B cell (primary cell): ENCODE measurements at regions not wholly inside any gene's neighbourhood (a gene's known extent, or its start where the extent isn't known, plus 50 kb on each side); places are given as distances from the start of the nearest gene placed in this dataset.

Experiments used
- ATAC-seq: fragments of 200-7000 bp; cut with Tn5 transposase; one replicate; pipeline ENCODE4 v1.10.0; 2021; ENCODE audit warnings: low read depth, mild to moderate bottlenecking, moderate number of reproducible peaks, moderate library complexity
- CTCF ChIA-PET: fragments of 350-600 bp; sonication (Branson Sonifier 250); formaldehyde crosslinking; loops from one replicate; lab custom pipeline; 2021; ENCODE audit warnings: antibody characterized with exemption, inconsistent platforms; lab: Charles Lee
- POLR2A ChIA-PET: fragments of 350-600 bp; sonication (Branson Sonifier 250); formaldehyde crosslinking; loops from one replicate; lab custom pipeline; 2021; ENCODE audit warnings: antibody characterized with exemption; lab: Charles Lee
- DNase-seq: peaks from one replicate; pipeline ENCODE4 v3.0.0; 2013
- H2AFZ ChIP-seq: 2 replicates; pipeline ENCODE4 v1.6.1; 2012; ENCODE audit warnings: mild to moderate bottlenecking, low read depth, low read length; ENCODE audit not compliant: insufficient read depth, poor library complexity, severe bottlenecking
- H3K27ac ChIP-seq, 2 donors: 1 replicate in 1 of 2; 2 replicates in 1 of 2; pipeline ENCODE4 v1.5.1; 2012 to 2013; ENCODE audit warnings: low read length in 2 of 2, mild to moderate bottlenecking in 2 of 2, moderate library complexity in 1 of 2
- H3K27me3 ChIP-seq, 4 experiments: fragments of 200-600 bp in 1 of 4; sonication (generic) in 1 of 4; replicated peaks in 1 of 4; 1 replicate in 2 of 4; 2 replicates in 2 of 4; pipeline versions ENCODE4 v1.6.1 to v1.7.0; 2013 to 2016; ENCODE audit warnings: low read length in 3 of 4, mild to moderate bottlenecking in 2 of 4, mixed read lengths in 1 of 4, moderate library complexity in 1 of 4; ENCODE audit not compliant: insufficient read depth in 4 of 4, control insufficient read depth in 3 of 4; ENCODE audit errors: control extremely low read depth in 1 of 4
- H3K36me3 ChIP-seq, 2 experiments: replicated peaks in 1 of 2; 1 replicate in 1 of 2; 2 replicates in 1 of 2; pipeline versions ENCODE4 v1.6.1 to v1.7.1; 2013; ENCODE audit warnings: low read length in 1 of 2; ENCODE audit not compliant: insufficient read depth in 2 of 2, control insufficient read depth in 1 of 2; ENCODE audit errors: control extremely low read depth in 1 of 2, extremely low read depth in 1 of 2
- H3K4me1 ChIP-seq, 2 donors: fragments of 200-600 bp in 1 of 2; sonication (generic) in 1 of 2; 1 replicate in 1 of 2; 2 replicates in 1 of 2; pipeline versions ENCODE4 v1.5.1 to v1.6.1; 2013 to 2017; ENCODE audit warnings: low read length in 2 of 2; ENCODE audit not compliant: control insufficient read depth in 2 of 2, insufficient read depth in 2 of 2
- H3K4me2 ChIP-seq: replicated peaks from 2 replicates; pipeline ENCODE3; 2012; ENCODE audit warnings: mild to moderate bottlenecking, low read depth, low read length; ENCODE audit not compliant: poor library complexity, severe bottlenecking
- H3K4me3 ChIP-seq, 5 experiments: fragments of 200-600 bp in 1 of 5; sonication (generic) in 1 of 5; 1 replicate in 3 of 5; 2 replicates in 2 of 5; pipeline versions ENCODE4 v1.5.1 to v1.7.0; 2011 to 2016; ENCODE audit warnings: low read length in 4 of 5, mild to moderate bottlenecking in 4 of 5, low read depth in 2 of 5, control low read depth in 1 of 5, moderate library complexity in 1 of 5; ENCODE audit not compliant: insufficient read depth in 1 of 5; ENCODE audit errors: control extremely low read depth in 1 of 5, extremely low read depth in 1 of 5
- H3K79me2 ChIP-seq: fragments of 200-600 bp; sonication (generic); one replicate; pipeline ENCODE4 v1.6.0; 2016; ENCODE audit warnings: low read length; ENCODE audit not compliant: control insufficient read depth, insufficient read depth
- H3K9ac ChIP-seq: fragments of 200-600 bp; sonication (generic); 2 replicates; pipeline ENCODE4 v1.6.1; 2017; ENCODE audit warnings: mild to moderate bottlenecking, low read length, moderate library complexity
- H3K9me3 ChIP-seq, 3 donors: one replicate each; pipeline versions ENCODE4 v1.6.1 to v1.7.1; 2013; ENCODE audit warnings: low read length in 2 of 3; ENCODE audit not compliant: control insufficient read depth in 2 of 3, insufficient read depth in 1 of 3; ENCODE audit errors: control extremely low read depth in 1 of 3
- H4K20me1 ChIP-seq: 2 replicates; pipeline ENCODE4 v1.6.0; 2012; ENCODE audit warnings: mild to moderate bottlenecking, low read length; ENCODE audit not compliant: insufficient read depth, control insufficient read depth, poor library complexity, severe bottlenecking
- H3K27ac Mint-ChIP-seq: one replicate; pipeline ENCODE4 v1.8.0; 2021; ENCODE audit warnings: mixed read lengths
- H3K27me3 Mint-ChIP-seq: one replicate; pipeline ENCODE4 v1.8.0; 2021; ENCODE audit warnings: mixed read lengths
- H3K4me1 Mint-ChIP-seq: one replicate; pipeline ENCODE4 v1.8.0; 2021; ENCODE audit warnings: mixed read lengths
- H3K4me3 Mint-ChIP-seq: one replicate; pipeline ENCODE4 v1.8.0; 2021; ENCODE audit warnings: mixed read lengths
- H3K9me3 Mint-ChIP-seq: one replicate; pipeline ENCODE4 v1.8.0; 2022; ENCODE audit warnings: mixed read lengths; ENCODE audit not compliant: insufficient read depth
- CTCF ChIP-seq: fragments of 200-600 bp; IDR thresholded peaks from one replicate; pipeline ENCODE4 v1.8.0; 2022; ENCODE audit warnings: antibody characterized with exemption, mild to moderate bottlenecking
- EZH2 ChIP-seq: IDR thresholded peaks from 2 replicates; pipeline ENCODE4 v1.6.1; 2012; ENCODE audit warnings: borderline replicate concordance, low read depth, mild to moderate bottlenecking, moderate library complexity, low read length; ENCODE audit not compliant: insufficient read depth, poor library complexity, severe bottlenecking
- WGBS: methylation state at CpG from one replicate; pipeline ENCODE4 v1.1.5; 2013; ENCODE audit warnings: missing lambda C conversion rate; ENCODE audit not compliant: insufficient coverage; 5-methylcytosine and 5-hydroxymethylcytosine counted together
- intact Hi-C: fragments of 100-400 bp; cut with micrococcal nuclease; formaldehyde crosslinking; loops from one replicate; pipeline ENCODE4 v1.10.0; 2022

GRCh38 chr1:148373192-148373925, 109.7 kb downstream of the PPIAL4G start:
- Histone ChIP-seq H3K9me3 (no peaks in the 10 kb centered on the region), H3K79me2 (no peaks in the 10 kb centered on the region), H3K4me1 (peaks cover 22 to 26% of the 10 kb centered on the region in 2 donors), H3K36me3 (no peaks in the 10 kb centered on the region), H4K20me1 (no peaks in the 10 kb centered on the region), H3K9ac (no peak overlapping the region), H3K4me3 (no peak overlapping the region), H2AFZ (peak overlapping the region; percentile 62), H3K27ac (peak overlapping the region in 1 of 2 donors; percentile 67), H3K4me2 (peak overlapping the region; percentile 15), H3K27me3 (no peaks in the 10 kb centered on the region)
- Mint-ChIP-seq H3K27ac (peak overlapping the region; percentile 34), H3K27me3 (no peaks in the 10 kb centered on the region), H3K4me1 (peaks cover 22% of the 10 kb centered on the region), H3K4me3 (peak overlapping the region; percentile 8), H3K9me3 (no peaks in the 10 kb centered on the region)
- DNase-seq (no peak), ATAC-seq (no peak)
- CTCF ChIA-PET: interaction anchor here (0.6 to 2.1 kb wide), 6 partner anchors 10 to 149 kb away, joined by 3 to 7 read pairs (median 4); no protein-coding TSS in a partner anchor
- 100% methylated on average over 1 of the region's 8 CpGs for WGBS
- TF ChIP-seq CTCF (no peak), EZH2 (no peak)
- POLR2A ChIA-PET: interaction anchor here (0.5 to 1.8 kb wide), 3 partner anchors 9 to 149 kb away, joined by 3 to 14 read pairs (median 3); no protein-coding TSS in a partner anchor
- intact Hi-C loops: no loop called here

GRCh38 chr1:148372731-148373130, 110.4 kb downstream of the PPIAL4G start:
- H3K27me3 ChIP-seq: no peaks in the 10 kb centered on the region
- no peak overlapping the region for H3K9ac ChIP-seq
- H3K9me3 ChIP-seq: no peaks in the 10 kb centered on the region
- H3K4me3 Mint-ChIP-seq: no peak overlapping the region
- no peaks in the 10 kb centered on the region for H3K27me3 Mint-ChIP-seq
- no peak for ATAC-seq
- H3K27ac ChIP-seq: peak overlapping the region in 1 of 2 donors; percentile 67
- H3K4me2 ChIP-seq: peak overlapping the region; percentile 22
- WGBS: 95% methylated on average over 2 of the region's 3 CpGs
- H3K27ac Mint-ChIP-seq: peak overlapping the region; percentile 34
- H3K79me2 ChIP-seq: no peaks in the 10 kb centered on the region
- peak overlapping the region; percentile 62 for H2AFZ ChIP-seq
- H4K20me1 ChIP-seq: no peaks in the 10 kb centered on the region
- TF ChIP-seq CTCF (no peak), EZH2 (no peak)
- no peak overlapping the region for H3K4me3 ChIP-seq
- H3K9me3 Mint-ChIP-seq: no peaks in the 10 kb centered on the region
- intact Hi-C loops: no loop called here
- CTCF ChIA-PET: interaction anchor here (0.6 to 2.1 kb wide), 7 partner anchors 11 to 150 kb away, joined by 3 to 7 read pairs (median 5); no protein-coding TSS in a partner anchor
- H3K4me1 ChIP-seq: peaks cover 22 to 26% of the 10 kb centered on the region in 2 donors
- H3K4me1 Mint-ChIP-seq: peaks cover 22% of the 10 kb centered on the region
- POLR2A ChIA-PET: interaction anchor here (0.5 to 1.8 kb wide), 3 partner anchors 9 to 149 kb away, joined by 3 to 14 read pairs (median 3); no protein-coding TSS in a partner anchor
- no peak for DNase-seq
- H3K36me3 ChIP-seq: no peaks in the 10 kb centered on the region
